ENCODE measurements at regions not wholly inside any gene's neighbourhood (a gene's known extent, or its start where the extent isn't known, plus 50 kb on each side); places are given as distances from the start of the nearest gene placed in this dataset.
A peak's percentile ranks its signal among the peaks of the same experiment; 100 is the strongest.
"Not testable (repeated sequence)": the region's sequence is repeated elsewhere in the genome, so short reads cannot be mapped to it uniquely, and the experiment has no call there.

DNA sequence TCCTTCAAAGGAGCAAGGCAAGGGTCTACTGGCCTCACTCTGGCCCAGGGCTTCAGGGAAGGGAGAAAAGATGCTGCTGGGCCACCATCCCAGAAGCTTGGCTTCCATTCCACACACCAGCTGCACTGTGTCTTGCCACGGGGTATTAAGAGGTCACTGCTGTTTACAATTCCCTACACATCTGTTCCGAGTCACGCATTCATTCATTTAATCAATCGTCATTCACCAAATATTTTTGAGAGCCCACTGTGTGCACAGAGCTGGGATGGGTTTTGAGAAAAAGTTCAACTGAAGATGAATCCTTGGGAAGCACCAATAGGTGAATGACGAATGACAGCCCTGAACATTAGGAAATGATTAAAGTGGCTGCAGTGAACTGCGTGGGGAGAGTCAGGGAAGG, 101.7 kb downstream of the NAV1 start:
- no peak overlapping the region for H3K4me3 ChIP-seq (ENCODE audit: low read length)
- no peaks in the 10 kb centered on the region for H3K9me3 ChIP-seq (replicated peaks; ENCODE audit: low read length)
- H3K4me2 ChIP-seq (ENCODE audit: low read length): no peak overlapping the region
- peaks cover 41% of the 10 kb centered on the region for H3K4me1 ChIP-seq (ENCODE audit: control insufficient read depth, insufficient read depth, low read length)
- peaks cover 59% of the 10 kb centered on the region for H3K36me3 ChIP-seq (ENCODE audit: insufficient read depth, low read length)
- no peaks in the 10 kb centered on the region for H3K27me3 ChIP-seq (ENCODE audit: control insufficient read depth, insufficient read depth, low read length)
- H3K9ac ChIP-seq (ENCODE audit: low read depth, low read length): no peak overlapping the region

DNA sequence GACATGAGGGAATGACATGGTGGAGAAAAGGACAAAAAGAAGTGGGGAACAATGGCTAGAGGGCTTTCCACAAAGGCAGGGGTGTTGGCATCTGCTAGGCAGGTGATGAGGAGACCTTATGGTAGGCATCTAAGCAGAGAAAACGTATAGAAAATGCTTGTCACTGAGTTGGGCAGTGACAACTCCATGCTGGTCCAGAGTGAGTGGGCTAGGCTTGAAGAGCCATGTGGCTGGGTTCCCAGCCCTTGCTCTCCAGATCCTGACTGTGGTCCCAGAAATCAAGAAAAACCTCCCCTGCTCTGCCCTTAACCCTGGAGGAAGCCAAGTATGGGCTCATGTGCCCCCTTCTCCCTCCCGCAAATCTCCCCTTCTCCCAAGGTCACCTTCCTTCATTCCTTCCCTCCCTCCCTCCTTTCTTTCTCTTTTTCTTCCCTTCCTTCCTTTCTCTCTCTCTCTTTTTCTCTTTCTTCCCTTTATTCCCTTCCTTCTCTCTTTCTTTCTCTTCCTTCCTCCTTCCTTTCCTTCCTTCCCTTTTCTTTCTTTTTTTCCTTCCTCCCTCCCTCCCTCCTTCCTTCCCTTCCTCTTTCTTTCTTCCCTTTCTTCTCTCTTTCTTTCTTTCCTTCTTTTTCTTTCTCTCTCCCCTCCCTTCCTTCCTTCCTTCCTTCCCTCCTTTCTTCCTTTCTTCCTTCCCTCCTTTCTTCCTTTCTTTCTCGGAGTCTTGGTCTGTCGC, 102.8 kb downstream of the NAV1 start:
- H3K9me3 ChIP-seq (replicated peaks; ENCODE audit: low read length): no peaks in the 10 kb centered on the region
- H3K4me2 ChIP-seq (ENCODE audit: low read length): no peak overlapping the region
- no peaks in the 10 kb centered on the region for H3K27me3 ChIP-seq (ENCODE audit: control insufficient read depth, insufficient read depth, low read length)
- no peak overlapping the region for H3K9ac ChIP-seq (ENCODE audit: low read depth, low read length)
- H3K4me1 ChIP-seq (ENCODE audit: control insufficient read depth, insufficient read depth, low read length): peaks cover 41% of the 10 kb centered on the region
- H3K36me3 ChIP-seq (ENCODE audit: insufficient read depth, low read length): peaks cover 59% of the 10 kb centered on the region
- H3K4me3 ChIP-seq (ENCODE audit: low read length): no peak overlapping the region

DNA sequence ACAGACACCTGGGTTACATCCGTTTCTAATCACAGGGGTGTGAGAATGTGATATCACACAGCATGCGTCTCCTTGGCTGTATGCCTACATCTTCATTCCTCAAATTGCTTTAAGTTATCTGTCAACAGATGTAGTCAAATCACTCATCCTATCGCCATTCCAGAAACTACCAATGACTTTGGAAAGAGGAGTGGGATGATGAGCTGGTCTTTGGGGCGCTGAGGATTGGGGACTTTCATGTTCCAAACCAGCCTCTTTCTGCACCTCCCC, 104.8 kb downstream of the NAV1 start:
- H3K4me1 ChIP-seq (ENCODE audit: control insufficient read depth, insufficient read depth, low read length): peaks cover 42% of the 10 kb centered on the region
- H3K27me3 ChIP-seq (ENCODE audit: control insufficient read depth, insufficient read depth, low read length): no peaks in the 10 kb centered on the region
- H3K9me3 ChIP-seq (replicated peaks; ENCODE audit: low read length): no peaks in the 10 kb centered on the region
- H3K9ac ChIP-seq (ENCODE audit: low read depth, low read length): no peak overlapping the region
- H3K36me3 ChIP-seq (ENCODE audit: insufficient read depth, low read length): peaks cover 47% of the 10 kb centered on the region
- no peak overlapping the region for H3K4me2 ChIP-seq (ENCODE audit: low read length)
- H3K4me3 ChIP-seq (ENCODE audit: low read length): no peak overlapping the region

DNA sequence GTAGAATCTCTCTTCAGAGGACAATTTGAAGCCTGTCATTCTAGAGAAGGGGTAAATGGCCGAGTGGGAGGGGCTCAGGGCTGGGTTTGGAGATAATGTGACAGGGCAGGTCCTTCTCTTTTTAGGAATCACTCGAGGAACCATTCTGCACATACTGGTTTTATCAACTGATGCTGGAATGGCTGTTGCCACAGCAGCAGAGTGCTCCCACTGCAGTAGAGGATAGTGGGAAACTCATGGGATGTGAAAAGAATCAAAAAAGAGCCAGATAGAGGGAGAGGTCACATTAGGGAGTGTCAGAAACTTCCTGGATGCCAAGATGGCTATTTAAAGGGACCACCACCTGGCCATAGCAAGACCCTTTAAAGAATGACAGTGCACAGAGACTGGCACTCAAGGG, 105.3 kb downstream of the NAV1 start:
- Histone ChIP-seq H3K9me3 (replicated peaks; ENCODE audit: low read length) (no peaks in the 10 kb centered on the region), H3K4me3 (ENCODE audit: low read length) (no peak overlapping the region), H3K4me1 (ENCODE audit: control insufficient read depth, insufficient read depth, low read length) (peaks cover 42% of the 10 kb centered on the region), H3K36me3 (ENCODE audit: insufficient read depth, low read length) (peaks cover 42% of the 10 kb centered on the region), H3K27me3 (ENCODE audit: control insufficient read depth, insufficient read depth, low read length) (no peaks in the 10 kb centered on the region), H3K9ac (ENCODE audit: low read depth, low read length) (no peak overlapping the region), H3K4me2 (ENCODE audit: low read length) (no peak overlapping the region)

DNA sequence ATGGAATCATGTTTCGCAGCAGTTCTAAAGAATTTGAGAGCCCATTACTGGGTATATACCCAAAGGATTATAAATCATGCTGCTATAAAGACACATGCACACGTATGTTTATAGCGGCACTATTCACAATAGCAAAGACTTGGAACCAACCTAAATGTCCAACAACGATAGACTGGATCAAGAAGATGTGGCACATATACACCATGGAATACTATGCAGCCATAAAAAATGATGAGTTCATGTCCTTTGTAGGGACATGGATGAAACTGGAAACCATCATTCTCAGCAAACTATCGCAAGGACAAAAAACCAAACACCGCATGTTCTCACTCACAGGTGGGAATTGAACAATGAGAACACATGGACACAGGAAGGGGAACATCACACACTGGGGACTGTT, 106.1 kb downstream of the NAV1 start:
- H3K27me3 ChIP-seq (ENCODE audit: control insufficient read depth, insufficient read depth, low read length); H3K4me3 ChIP-seq (ENCODE audit: low read length); H3K4me2 ChIP-seq (ENCODE audit: low read length); H3K9ac ChIP-seq (ENCODE audit: low read depth, low read length); H3K9me3 ChIP-seq (replicated peaks; ENCODE audit: low read length): not testable (repeated sequence)
- Histone ChIP-seq H3K4me1 (ENCODE audit: control insufficient read depth, insufficient read depth, low read length) (peaks cover 36% of the 10 kb centered on the region), H3K36me3 (ENCODE audit: insufficient read depth, low read length) (peaks cover 41% of the 10 kb centered on the region)

DNA sequence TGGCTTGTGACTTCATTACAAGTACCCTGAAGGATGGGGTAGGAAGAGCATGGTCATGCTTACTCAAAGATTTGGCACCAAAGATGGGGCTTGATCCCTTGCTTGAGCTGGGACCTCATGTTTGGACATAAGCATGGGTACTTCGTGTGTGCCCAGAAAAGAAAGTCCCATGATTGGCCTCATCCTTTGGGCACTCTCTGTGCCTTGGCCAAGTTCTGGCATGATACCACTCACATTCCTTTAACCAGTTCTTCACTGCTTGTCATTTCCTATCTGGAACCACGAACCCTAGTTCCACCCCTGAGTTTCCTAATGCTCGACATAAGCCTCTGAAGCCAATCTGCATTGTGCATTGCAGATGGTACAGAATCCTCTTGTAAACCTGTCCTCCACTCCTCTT, 107.0 kb downstream of the NAV1 start:
- H3K9ac ChIP-seq (ENCODE audit: low read depth, low read length): no peak overlapping the region
- H3K36me3 ChIP-seq (ENCODE audit: insufficient read depth, low read length): peaks cover 35% of the 10 kb centered on the region
- peaks cover 32% of the 10 kb centered on the region for H3K4me1 ChIP-seq (ENCODE audit: control insufficient read depth, insufficient read depth, low read length)
- H3K4me3 ChIP-seq (ENCODE audit: low read length): no peak overlapping the region
- H3K4me2 ChIP-seq (ENCODE audit: low read length): peak overlapping the region; percentile 34
- no peaks in the 10 kb centered on the region for H3K9me3 ChIP-seq (replicated peaks; ENCODE audit: low read length)
- H3K27me3 ChIP-seq (ENCODE audit: control insufficient read depth, insufficient read depth, low read length): no peaks in the 10 kb centered on the region

DNA sequence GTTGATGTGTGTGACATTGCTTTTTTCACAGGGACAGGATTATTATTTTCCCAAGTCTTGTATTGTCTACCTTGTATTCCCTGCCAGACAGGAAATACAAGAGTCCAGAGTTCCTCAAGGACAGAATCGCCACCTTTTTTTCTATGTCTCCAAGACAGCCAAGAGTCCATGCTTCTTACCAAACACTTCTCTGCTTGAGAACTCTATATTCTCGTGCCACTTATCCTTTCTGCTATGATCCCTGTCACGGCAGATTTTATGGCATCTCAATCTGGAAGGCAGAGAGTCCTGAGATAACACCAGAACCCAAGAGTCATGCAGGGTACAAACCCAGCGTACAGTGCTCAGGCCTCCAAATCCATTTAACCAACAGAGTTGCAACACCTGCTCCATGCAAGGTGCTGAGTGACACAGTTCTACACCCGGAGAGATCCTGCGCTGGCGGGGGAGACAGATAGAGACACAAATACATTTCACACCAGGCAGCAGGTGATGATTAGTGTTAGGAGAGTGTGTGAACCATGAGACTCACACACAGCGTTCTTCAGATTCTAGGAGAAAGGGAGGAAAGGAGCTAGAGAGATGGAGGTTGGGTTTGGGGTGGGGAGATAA, 107.6 kb downstream of the NAV1 start:
- Histone ChIP-seq H3K4me2 (ENCODE audit: low read length) (peak overlapping the region; percentile 99), H3K9me3 (replicated peaks; ENCODE audit: low read length) (no peaks in the 10 kb centered on the region), H3K4me1 (ENCODE audit: control insufficient read depth, insufficient read depth, low read length) (peaks cover 34% of the 10 kb centered on the region), H3K36me3 (ENCODE audit: insufficient read depth, low read length) (peaks cover 30% of the 10 kb centered on the region), H3K4me3 (ENCODE audit: low read length) (no peak overlapping the region), H3K27me3 (ENCODE audit: control insufficient read depth, insufficient read depth, low read length) (no peaks in the 10 kb centered on the region), H3K9ac (ENCODE audit: low read depth, low read length) (no peak overlapping the region)

GRCh38 chr1:201647094-201647493, 108.2 kb downstream of the NAV1 start:
- Histone ChIP-seq H3K4me3 (ENCODE audit: low read length) (peak overlapping the region; percentile 87), H3K4me1 (ENCODE audit: control insufficient read depth, insufficient read depth, low read length) (peaks cover 40% of the 10 kb centered on the region), H3K4me2 (ENCODE audit: low read length) (peak overlapping the region; percentile 99), H3K27me3 (ENCODE audit: control insufficient read depth, insufficient read depth, low read length) (no peaks in the 10 kb centered on the region), H3K9me3 (replicated peaks; ENCODE audit: low read length) (no peaks in the 10 kb centered on the region), H3K9ac (ENCODE audit: low read depth, low read length) (peak overlapping the region; percentile 68), H3K36me3 (ENCODE audit: insufficient read depth, low read length) (peaks cover 29% of the 10 kb centered on the region)

DNA sequence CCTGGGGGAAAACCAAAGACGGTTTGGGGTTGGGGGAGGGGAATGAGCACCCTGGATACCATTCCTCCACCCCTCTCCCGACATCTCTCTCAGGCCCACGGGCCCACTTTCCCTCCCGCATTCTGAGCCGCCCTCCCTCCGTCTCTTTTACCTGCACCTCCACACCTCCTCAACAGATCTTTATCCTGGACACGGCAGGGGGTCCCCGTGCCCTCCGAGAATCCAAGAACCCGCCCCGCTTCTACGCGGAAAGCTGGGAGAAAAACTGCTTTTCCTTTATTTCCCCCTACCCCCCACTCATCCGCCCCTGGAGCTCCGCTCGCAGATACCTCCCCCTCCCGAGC, 108.8 kb downstream of the NAV1 start:
- Histone ChIP-seq H3K4me3 (ENCODE audit: low read length) (peak overlapping the region; percentile 87), H3K4me1 (ENCODE audit: control insufficient read depth, insufficient read depth, low read length) (peaks cover 46% of the 10 kb centered on the region), H3K36me3 (ENCODE audit: insufficient read depth, low read length) (peaks cover 35% of the 10 kb centered on the region), H3K9ac (ENCODE audit: low read depth, low read length) (peak overlapping the region; percentile 68), H3K4me2 (ENCODE audit: low read length) (peak overlapping the region; percentile 99), H3K27me3 (ENCODE audit: control insufficient read depth, insufficient read depth, low read length) (no peaks in the 10 kb centered on the region), H3K9me3 (replicated peaks; ENCODE audit: low read length) (no peaks in the 10 kb centered on the region)

- H3K4me1 ChIP-seq (ENCODE audit: control insufficient read depth, insufficient read depth, low read length): peaks cover 52% of the 10 kb centered on the region
- peak overlapping the region; percentile 86 for H3K9ac ChIP-seq (ENCODE audit: low read depth, low read length)
Observed at GRCh38 chr1:201648066-201648906, 109.4 kb downstream of the NAV1 start.

GRCh38 chr1:201648907-201649721, 110.2 kb downstream of the NAV1 start:
- Histone ChIP-seq H3K4me3 (ENCODE audit: low read length) (peak overlapping the region; percentile 87), H3K27me3 (ENCODE audit: control insufficient read depth, insufficient read depth, low read length) (no peaks in the 10 kb centered on the region), H3K36me3 (ENCODE audit: insufficient read depth, low read length) (peaks cover 37% of the 10 kb centered on the region), H3K4me1 (ENCODE audit: control insufficient read depth, insufficient read depth, low read length) (peaks cover 60% of the 10 kb centered on the region), H3K9me3 (replicated peaks; ENCODE audit: low read length) (no peaks in the 10 kb centered on the region), H3K9ac (ENCODE audit: low read depth, low read length) (peak overlapping the region; percentile 86), H3K4me2 (ENCODE audit: low read length) (peak overlapping the region; percentile 99)

More at GRCh38 chr1:201648066-201648906, 109.4 kb downstream of the NAV1 start:
- Histone ChIP-seq H3K27me3 (ENCODE audit: control insufficient read depth, insufficient read depth, low read length) (no peaks in the 10 kb centered on the region), H3K9me3 (replicated peaks; ENCODE audit: low read length) (no peaks in the 10 kb centered on the region), H3K4me2 (ENCODE audit: low read length) (peak overlapping the region; percentile 99), H3K36me3 (ENCODE audit: insufficient read depth, low read length) (peaks cover 41% of the 10 kb centered on the region), H3K4me3 (ENCODE audit: low read length) (peak overlapping the region; percentile 87)

Measured in skeletal muscle satellite cell (primary cell).